Lower leg skin (tissue), 3 donors: ENCODE measurements at regions not wholly inside any gene's neighbourhood (a gene's known extent, or its start where the extent isn't known, plus 50 kb on each side); places are given as distances from the start of the nearest gene placed in this dataset.

Experiments used
- CTCF ChIP-seq, 3 donors: fragments of 450-650 bp; IDR thresholded peaks; one replicate each; pipeline ENCODE4 v1.5.1; 2016; ENCODE audit warnings: antibody characterized with exemption in 3 of 3, mild to moderate bottlenecking in 3 of 3, moderate library complexity in 2 of 3
- POLR2A ChIP-seq, 2 donors: fragments of 450-650 bp; IDR thresholded peaks; one replicate each; pipeline ENCODE4 v1.6.1; 2016 to 2017; ENCODE audit warnings: antibody characterized with exemption in 2 of 2, mild to moderate bottlenecking in 1 of 2, moderate library complexity in 1 of 2

- no peak for TF ChIP-seq CTCF (IDR thresholded peaks at IDR 0.05)
- no peak for TF ChIP-seq POLR2A (IDR thresholded peaks at IDR 0.05)
These were observed 154.6 kb upstream of the NYAP2 start for GRCh38 chr2:225244933-225245332.
